K562 (cell line): ENCODE measurements at regions not wholly inside any gene's neighbourhood (a gene's known extent, or its start where the extent isn't known, plus 50 kb on each side); places are given as distances from the start of the nearest gene placed in this dataset.

Experiments used
- CHCHD3 ChIP-seq: fragments of 250-450 bp; sonication (Bioruptor Pico); IDR thresholded peaks from 2 replicates; pipeline ENCODE4 v2.1.2; 2022; ENCODE audit warnings: mild to moderate bottlenecking
- DPF2 ChIP-seq: fragments of 450-650 bp; IDR thresholded peaks from 2 replicates; pipeline ENCODE4 v1.6.1; 2016
- ESRRA ChIP-seq: fragments of 450-650 bp; IDR thresholded peaks from 2 replicates; pipeline ENCODE4 v1.6.1; 2014; ENCODE audit warnings: low read depth, mild to moderate bottlenecking, moderate library complexity, borderline replicate concordance
- ETV1 ChIP-seq: fragments of 450-650 bp; conservative IDR thresholded peaks from 2 replicates; pipeline ENCODE4 v1.6.1; 2016; ENCODE audit warnings: missing genetic modification characterization, control low read depth, low read depth, missing compliant biosample characterization
- GTF2E2 ChIP-seq: fragments of 200-800 bp; sonication (Bioruptor generic); IDR thresholded peaks from 2 replicates; pipeline ENCODE4 v1.6.1; 2016; ENCODE audit warnings: missing genetic modification characterization, missing compliant biosample characterization
- ILK ChIP-seq: fragments of 450-650 bp; IDR thresholded peaks from 2 replicates; pipeline ENCODE4 v1.6.1; 2016; ENCODE audit warnings: missing genetic modification characterization, low read depth, mild to moderate bottlenecking, missing compliant biosample characterization, moderate library complexity, borderline replicate concordance
- OTX1 ChIP-seq: fragments of 450-650 bp; formaldehyde crosslinking; IDR thresholded peaks from 2 replicates; pipeline ENCODE4 v1.4.0; 2022; ENCODE audit warnings: mild to moderate bottlenecking
- PHB2 ChIP-seq: fragments of 450-650 bp; IDR thresholded peaks from 2 replicates; pipeline ENCODE4 v1.6.1; 2017; ENCODE audit warnings: low read depth
- ZBTB17 ChIP-seq: fragments of 450-650 bp; formaldehyde crosslinking; IDR thresholded peaks from 2 replicates; pipeline ENCODE4 v1.4.0; 2020; ENCODE audit warnings: mild to moderate bottlenecking
- TF ChIP-seq, protein P1 (sequence below), 2 experiments: fragments of 450-650 bp in 1 of 2; sonication (generic) in 1 of 2; formaldehyde crosslinking in 1 of 2; IDR thresholded peaks; 2 replicates each; pipeline versions ENCODE4 v1.7.1 to v1.9.0; 2016 to 2022; ENCODE audit warnings: inconsistent platforms in 1 of 2, mild to moderate bottlenecking in 1 of 2, missing genetic modification reagents in 1 of 2
- TF ChIP-seq, protein P2 (sequence below): fragments of 450-650 bp; IDR thresholded peaks from 2 replicates; pipeline ENCODE4 v1.6.1; 2018; ENCODE audit not compliant: partially characterized antibody
- TF ChIP-seq, protein P3 (sequence below): fragments of 200-400 bp; formaldehyde crosslinking; IDR thresholded peaks from 2 replicates; pipeline ENCODE4 v1.6.1; 2017; ENCODE audit warnings: mild to moderate bottlenecking, low read depth, low read length, moderate library complexity

DNA sequence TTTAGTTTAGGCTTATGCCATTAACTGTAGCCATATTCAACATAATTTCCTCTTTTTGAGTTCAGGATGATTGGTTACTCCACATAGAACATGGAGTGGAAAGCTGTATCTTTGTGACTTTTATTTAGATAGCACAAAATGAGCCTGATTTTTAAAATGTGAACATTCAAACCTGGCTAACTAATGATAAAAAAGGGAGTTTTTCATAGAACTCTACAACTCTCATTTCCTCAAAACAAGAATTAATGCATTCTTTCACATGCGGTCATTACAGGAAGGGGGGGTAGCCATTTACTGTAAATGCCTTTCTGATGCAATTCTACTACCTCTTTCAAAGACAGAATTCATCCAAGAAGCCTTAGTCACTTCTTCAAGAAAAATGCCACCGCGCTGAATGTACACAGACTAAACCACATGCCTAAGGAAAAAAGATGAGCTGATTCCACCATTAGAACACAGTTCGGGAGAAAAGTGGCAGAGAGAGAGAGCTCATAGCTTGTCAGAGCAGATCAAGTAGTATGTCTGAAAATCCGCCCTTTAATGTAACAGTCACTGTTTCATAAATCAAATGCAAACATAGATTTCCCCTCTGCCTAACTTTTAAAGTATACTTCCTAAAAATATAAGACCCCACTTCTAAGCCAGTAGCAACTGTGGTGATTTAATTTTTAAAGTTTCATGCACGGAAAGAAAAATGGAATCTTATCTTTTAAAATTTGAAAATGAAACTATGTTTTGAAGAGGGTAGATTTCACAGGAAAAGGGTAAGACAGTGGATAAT lies 226.4 kb upstream of the KLF14 start (continued):
- TF ChIP-seq, protein P1, sequence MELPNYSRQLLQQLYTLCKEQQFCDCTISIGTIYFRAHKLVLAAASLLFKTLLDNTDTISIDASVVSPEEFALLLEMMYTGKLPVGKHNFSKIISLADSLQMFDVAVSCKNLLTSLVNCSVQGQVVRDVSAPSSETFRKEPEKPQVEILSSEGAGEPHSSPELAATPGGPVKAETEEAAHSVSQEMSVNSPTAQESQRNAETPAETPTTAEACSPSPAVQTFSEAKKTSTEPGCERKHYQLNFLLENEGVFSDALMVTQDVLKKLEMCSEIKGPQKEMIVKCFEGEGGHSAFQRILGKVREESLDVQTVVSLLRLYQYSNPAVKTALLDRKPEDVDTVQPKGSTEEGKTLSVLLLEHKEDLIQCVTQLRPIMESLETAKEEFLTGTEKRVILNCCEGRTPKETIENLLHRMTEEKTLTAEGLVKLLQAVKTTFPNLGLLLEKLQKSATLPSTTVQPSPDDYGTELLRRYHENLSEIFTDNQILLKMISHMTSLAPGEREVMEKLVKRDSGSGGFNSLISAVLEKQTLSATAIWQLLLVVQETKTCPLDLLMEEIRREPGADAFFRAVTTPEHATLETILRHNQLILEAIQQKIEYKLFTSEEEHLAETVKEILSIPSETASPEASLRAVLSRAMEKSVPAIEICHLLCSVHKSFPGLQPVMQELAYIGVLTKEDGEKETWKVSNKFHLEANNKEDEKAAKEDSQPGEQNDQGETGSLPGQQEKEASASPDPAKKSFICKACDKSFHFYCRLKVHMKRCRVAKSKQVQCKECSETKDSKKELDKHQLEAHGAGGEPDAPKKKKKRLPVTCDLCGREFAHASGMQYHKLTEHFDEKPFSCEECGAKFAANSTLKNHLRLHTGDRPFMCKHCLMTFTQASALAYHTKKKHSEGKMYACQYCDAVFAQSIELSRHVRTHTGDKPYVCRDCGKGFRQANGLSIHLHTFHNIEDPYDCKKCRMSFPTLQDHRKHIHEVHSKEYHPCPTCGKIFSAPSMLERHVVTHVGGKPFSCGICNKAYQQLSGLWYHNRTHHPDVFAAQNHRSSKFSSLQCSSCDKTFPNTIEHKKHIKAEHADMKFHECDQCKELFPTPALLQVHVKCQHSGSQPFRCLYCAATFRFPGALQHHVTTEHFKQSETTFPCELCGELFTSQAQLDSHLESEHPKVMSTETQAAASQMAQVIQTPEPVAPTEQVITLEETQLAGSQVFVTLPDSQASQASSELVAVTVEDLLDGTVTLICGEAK (IDR thresholded peaks at IDR 0.05), result no peak
- TF ChIP-seq, protein P1 (CRISPR knock-in tag; IDR thresholded peaks at IDR 0.05), result no peak
- TF ChIP-seq, protein P2, sequence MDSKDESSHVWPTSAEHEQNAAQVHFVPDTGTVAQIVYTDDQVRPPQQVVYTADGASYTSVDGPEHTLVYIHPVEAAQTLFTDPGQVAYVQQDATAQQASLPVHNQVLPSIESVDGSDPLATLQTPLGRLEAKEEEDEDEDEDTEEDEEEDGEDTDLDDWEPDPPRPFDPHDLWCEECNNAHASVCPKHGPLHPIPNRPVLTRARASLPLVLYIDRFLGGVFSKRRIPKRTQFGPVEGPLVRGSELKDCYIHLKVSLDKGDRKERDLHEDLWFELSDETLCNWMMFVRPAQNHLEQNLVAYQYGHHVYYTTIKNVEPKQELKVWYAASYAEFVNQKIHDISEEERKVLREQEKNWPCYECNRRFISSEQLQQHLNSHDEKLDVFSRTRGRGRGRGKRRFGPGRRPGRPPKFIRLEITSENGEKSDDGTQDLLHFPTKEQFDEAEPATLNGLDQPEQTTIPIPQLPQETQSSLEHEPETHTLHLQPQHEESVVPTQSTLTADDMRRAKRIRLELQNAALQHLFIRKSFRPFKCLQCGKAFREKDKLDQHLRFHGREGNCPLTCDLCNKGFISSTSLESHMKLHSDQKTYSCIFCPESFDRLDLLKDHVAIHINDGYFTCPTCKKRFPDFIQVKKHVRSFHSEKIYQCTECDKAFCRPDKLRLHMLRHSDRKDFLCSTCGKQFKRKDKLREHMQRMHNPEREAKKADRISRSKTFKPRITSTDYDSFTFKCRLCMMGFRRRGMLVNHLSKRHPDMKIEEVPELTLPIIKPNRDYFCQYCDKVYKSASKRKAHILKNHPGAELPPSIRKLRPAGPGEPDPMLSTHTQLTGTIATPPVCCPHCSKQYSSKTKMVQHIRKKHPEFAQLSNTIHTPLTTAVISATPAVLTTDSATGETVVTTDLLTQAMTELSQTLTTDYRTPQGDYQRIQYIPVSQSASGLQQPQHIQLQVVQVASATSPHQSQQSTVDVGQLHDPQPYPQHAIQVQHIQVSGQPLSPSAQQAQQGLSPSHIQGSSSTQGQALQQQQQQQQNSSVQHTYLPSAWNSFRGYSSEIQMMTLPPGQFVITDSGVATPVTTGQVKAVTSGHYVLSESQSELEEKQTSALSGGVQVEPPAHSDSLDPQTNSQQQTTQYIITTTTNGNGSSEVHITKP, result peak; percentile 52
- TF ChIP-seq OTX1 (CRISPR knock-in tag) (no peak), ETV1 (peak; percentile 65; the same call in 1 of the 2 replicates), ILK (tag) (0 out of 2 replicates have a peak, but pooled peaks have one; percentile 2), ZBTB17 (CRISPR knock-in tag) (peak; percentile 83; the same call in 1 of the 2 replicates), DPF2 (peak; percentile 61; the same call in 1 of the 2 replicates), CHCHD3 (no peak), ESRRA (peak; percentile 59; the same call in 1 of the 2 replicates), PHB2 (no peak), GTF2E2 (tag) (peak; percentile 95)
- TF ChIP-seq, protein P3, sequence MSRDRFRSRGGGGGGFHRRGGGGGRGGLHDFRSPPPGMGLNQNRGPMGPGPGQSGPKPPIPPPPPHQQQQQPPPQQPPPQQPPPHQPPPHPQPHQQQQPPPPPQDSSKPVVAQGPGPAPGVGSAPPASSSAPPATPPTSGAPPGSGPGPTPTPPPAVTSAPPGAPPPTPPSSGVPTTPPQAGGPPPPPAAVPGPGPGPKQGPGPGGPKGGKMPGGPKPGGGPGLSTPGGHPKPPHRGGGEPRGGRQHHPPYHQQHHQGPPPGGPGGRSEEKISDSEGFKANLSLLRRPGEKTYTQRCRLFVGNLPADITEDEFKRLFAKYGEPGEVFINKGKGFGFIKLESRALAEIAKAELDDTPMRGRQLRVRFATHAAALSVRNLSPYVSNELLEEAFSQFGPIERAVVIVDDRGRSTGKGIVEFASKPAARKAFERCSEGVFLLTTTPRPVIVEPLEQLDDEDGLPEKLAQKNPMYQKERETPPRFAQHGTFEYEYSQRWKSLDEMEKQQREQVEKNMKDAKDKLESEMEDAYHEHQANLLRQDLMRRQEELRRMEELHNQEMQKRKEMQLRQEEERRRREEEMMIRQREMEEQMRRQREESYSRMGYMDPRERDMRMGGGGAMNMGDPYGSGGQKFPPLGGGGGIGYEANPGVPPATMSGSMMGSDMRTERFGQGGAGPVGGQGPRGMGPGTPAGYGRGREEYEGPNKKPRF, result no peak
